ENCODE measurements at regions not wholly inside any gene's neighbourhood (a gene's known extent, or its start where the extent isn't known, plus 50 kb on each side); places are given as distances from the start of the nearest gene placed in this dataset.

- DNase-seq (ENCODE audit: low spot score in 2 of 2): no peak
- H3K4me1 ChIP-seq: no peaks in the 10 kb centered on the region
- H3K36me3 ChIP-seq: no peaks in the 10 kb centered on the region
- no peak overlapping the region for H3K27ac ChIP-seq
- H3K9me3 ChIP-seq: no peaks in the 10 kb centered on the region
- H3K27me3 ChIP-seq: peaks cover 5% of the 10 kb centered on the region
- H3K4me3 ChIP-seq: no peak overlapping the region
- no peak for TF ChIP-seq POLR2A (IDR thresholded peaks at IDR 0.05)
- no peak for TF ChIP-seq EP300 (IDR thresholded peaks at IDR 0.05)
- TF ChIP-seq CTCF (IDR thresholded peaks at IDR 0.05): no peak
- TF ChIP-seq POLR2AphosphoS5 (IDR thresholded peaks at IDR 0.05): no peak
Measured at GRCh38 chr1:200332716-200333115, 77.1 kb downstream of the ZNF281 start.

GRCh38 chr1:200330741-200331428, 79.0 kb downstream of the ZNF281 start:
- H3K4me1 ChIP-seq: no peaks in the 10 kb centered on the region
- no peak overlapping the region for H3K4me3 ChIP-seq
- no peak for TF ChIP-seq CTCF (IDR thresholded peaks at IDR 0.05)
- no peak for TF ChIP-seq EP300 (IDR thresholded peaks at IDR 0.05)
- TF ChIP-seq POLR2A (IDR thresholded peaks at IDR 0.05): no peak
- no peak for TF ChIP-seq POLR2AphosphoS5 (IDR thresholded peaks at IDR 0.05)
- peaks cover 10% of the 10 kb centered on the region for H3K27me3 ChIP-seq
- 70% methylated on average over 15 of the region's 15 CpGs for WGBS
- no peaks in the 10 kb centered on the region for H3K36me3 ChIP-seq
- no peaks in the 10 kb centered on the region for H3K9me3 ChIP-seq
- DNase-seq (ENCODE audit: low spot score in 2 of 2): no peak
- no peak overlapping the region for H3K27ac ChIP-seq

GRCh38 chr1:200329208-200329882, 80.5 kb downstream of the ZNF281 start:
- H3K27ac ChIP-seq: no peak overlapping the region
- peaks cover 10% of the 10 kb centered on the region for H3K27me3 ChIP-seq
- no peak overlapping the region for H3K4me3 ChIP-seq
- WGBS: 93% methylated on average over 7 of the region's 7 CpGs
- H3K4me1 ChIP-seq: no peaks in the 10 kb centered on the region
- TF ChIP-seq CTCF (IDR thresholded peaks at IDR 0.05): no peak
- no peak for TF ChIP-seq POLR2A (IDR thresholded peaks at IDR 0.05)
- TF ChIP-seq POLR2AphosphoS5 (IDR thresholded peaks at IDR 0.05): no peak
- TF ChIP-seq EP300 (IDR thresholded peaks at IDR 0.05): no peak
- no peaks in the 10 kb centered on the region for H3K36me3 ChIP-seq
- no peaks in the 10 kb centered on the region for H3K9me3 ChIP-seq
- DNase-seq (ENCODE audit: low spot score in 2 of 2): no peak

GRCh38 chr1:200328379-200328778, 81.5 kb downstream of the ZNF281 start:
- 73% methylated on average over 2 of the region's 2 CpGs for WGBS
- Histone ChIP-seq H3K9me3 (no peaks in the 10 kb centered on the region), H3K4me1 (no peaks in the 10 kb centered on the region), H3K27ac (no peak overlapping the region), H3K27me3 (peaks cover 10% of the 10 kb centered on the region), H3K4me3 (no peak overlapping the region), H3K36me3 (no peaks in the 10 kb centered on the region)
- DNase-seq (ENCODE audit: low spot score in 2 of 2): no peak
- TF ChIP-seq POLR2AphosphoS5 (IDR thresholded peaks at IDR 0.05) (no peak), POLR2A (IDR thresholded peaks at IDR 0.05) (no peak), CTCF (IDR thresholded peaks at IDR 0.05) (no peak), EP300 (IDR thresholded peaks at IDR 0.05) (no peak)

GRCh38 chr1:200323856-200324400, 85.9 kb downstream of the ZNF281 start:
- no peak overlapping the region for H3K27ac ChIP-seq

More at GRCh38 chr1:200323856-200324400, 85.9 kb downstream of the ZNF281 start:
- H3K4me1 ChIP-seq: no peaks in the 10 kb centered on the region
- no peak for TF ChIP-seq POLR2A (IDR thresholded peaks at IDR 0.05)
- no peak for TF ChIP-seq POLR2AphosphoS5 (IDR thresholded peaks at IDR 0.05)
- no peak for TF ChIP-seq EP300 (IDR thresholded peaks at IDR 0.05)
- TF ChIP-seq CTCF (IDR thresholded peaks at IDR 0.05): no peak
- no peak overlapping the region for H3K4me3 ChIP-seq
- WGBS: 89% methylated on average over 2 of the region's 2 CpGs
- no peak for DNase-seq (ENCODE audit: low spot score in 2 of 2)
- H3K36me3 ChIP-seq: no peaks in the 10 kb centered on the region
- H3K9me3 ChIP-seq: no peaks in the 10 kb centered on the region
- H3K27me3 ChIP-seq: peaks cover 10% of the 10 kb centered on the region

Data from suprapubic skin (tissue), 4 donors.